RWPE2 (cell line): ENCODE measurements at regions not wholly inside any gene's neighbourhood (a gene's known extent, or its start where the extent isn't known, plus 50 kb on each side); places are given as distances from the start of the nearest gene placed in this dataset.

ENCODE experiments used
- ATAC-seq: fragments of 200-7000 bp; cut with Tn5 transposase; 3 replicates; pipeline ENCODE4 v1.9.1; 2021; ENCODE audit warnings: low read depth
- DNase-seq: peaks from one replicate; pipeline ENCODE4 v3.0.0-alpha.2; 2020; ENCODE audit warnings: low spot score
- H3K27ac ChIP-seq: fragments of 450-650 bp; 2 replicates; pipeline ENCODE4 v1.5.1; 2017; ENCODE audit warnings: mild to moderate bottlenecking; ENCODE audit not compliant: poor library complexity, severe bottlenecking
- H3K27me3 ChIP-seq: fragments of 250-450 bp; sonication (Bioruptor Pico); 2 replicates; pipeline ENCODE4 v1.5.1; 2021; ENCODE audit warnings: mild to moderate bottlenecking, moderate library complexity; ENCODE audit not compliant: insufficient read depth, poor library complexity, severe bottlenecking
- H3K36me3 ChIP-seq: fragments of 250-450 bp; sonication (Bioruptor Pico); 2 replicates; pipeline ENCODE4 v1.5.1; 2020; ENCODE audit warnings: low read depth, mild to moderate bottlenecking, moderate library complexity
- H3K4me1 ChIP-seq: fragments of 250-450 bp; sonication (Bioruptor Pico); 2 replicates; pipeline ENCODE4 v1.5.1; 2021; ENCODE audit warnings: mild to moderate bottlenecking, moderate library complexity; ENCODE audit not compliant: insufficient read depth, poor library complexity, severe bottlenecking
- H3K4me3 ChIP-seq: fragments of 250-450 bp; sonication (Bioruptor Pico); 2 replicates; pipeline ENCODE4 v1.5.1; 2021; ENCODE audit warnings: mild to moderate bottlenecking, moderate library complexity; ENCODE audit not compliant: severe bottlenecking
- H3K9me3 ChIP-seq: fragments of 250-450 bp; sonication (Bioruptor Pico); 2 replicates; pipeline ENCODE4 v1.5.1; 2021; ENCODE audit warnings: mild to moderate bottlenecking, moderate library complexity; ENCODE audit not compliant: severe bottlenecking
- CTCF ChIP-seq: fragments of 450-650 bp; IDR thresholded peaks from one replicate; pipeline ENCODE4 v1.5.1; 2017; ENCODE audit warnings: mild to moderate bottlenecking, moderate library complexity; ENCODE audit not compliant: poor library complexity, severe bottlenecking

GRCh38 chr17:70878879-70879278, 709.5 kb downstream of the KCNJ2 start:
- ATAC-seq (no peak), DNase-seq (no peak)
- no peak for TF ChIP-seq CTCF
- Histone ChIP-seq H3K4me1 (no peaks in the 10 kb centered on the region), H3K36me3 (no peaks in the 10 kb centered on the region), H3K9me3 (peaks cover 3% of the 10 kb centered on the region), H3K4me3 (no peak overlapping the region), H3K27ac (no peak overlapping the region), H3K27me3 (no peaks in the 10 kb centered on the region)

DNA sequence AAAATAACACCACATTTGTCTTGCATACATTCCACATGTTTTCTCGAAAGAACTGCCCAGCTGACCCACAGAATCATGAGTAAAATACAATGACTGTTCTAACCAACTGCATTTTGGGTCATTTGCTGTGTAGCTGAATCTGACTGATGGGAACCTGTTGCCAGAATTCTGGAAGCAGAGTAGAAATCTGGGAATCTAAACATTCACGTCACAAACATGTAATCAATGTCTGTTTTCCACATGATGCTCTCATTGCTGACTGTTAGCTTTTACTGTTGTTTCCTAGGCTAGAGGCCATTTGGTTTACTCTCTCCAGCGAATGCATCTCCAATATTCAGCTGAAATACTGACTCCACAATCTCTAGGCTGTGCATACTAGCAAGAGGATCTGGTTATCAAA, 710.1 kb downstream of the KCNJ2 start:
- no peak for ATAC-seq
- H3K36me3 ChIP-seq = no peaks in the 10 kb centered on the region
- no peaks in the 10 kb centered on the region for H3K27me3 ChIP-seq
- peaks cover 3% of the 10 kb centered on the region for H3K9me3 ChIP-seq
- H3K4me3 ChIP-seq = no peak overlapping the region
- DNase-seq = no peak
- TF ChIP-seq CTCF = no peak
- no peak overlapping the region for H3K27ac ChIP-seq
- no peaks in the 10 kb centered on the region for H3K4me1 ChIP-seq

DNA sequence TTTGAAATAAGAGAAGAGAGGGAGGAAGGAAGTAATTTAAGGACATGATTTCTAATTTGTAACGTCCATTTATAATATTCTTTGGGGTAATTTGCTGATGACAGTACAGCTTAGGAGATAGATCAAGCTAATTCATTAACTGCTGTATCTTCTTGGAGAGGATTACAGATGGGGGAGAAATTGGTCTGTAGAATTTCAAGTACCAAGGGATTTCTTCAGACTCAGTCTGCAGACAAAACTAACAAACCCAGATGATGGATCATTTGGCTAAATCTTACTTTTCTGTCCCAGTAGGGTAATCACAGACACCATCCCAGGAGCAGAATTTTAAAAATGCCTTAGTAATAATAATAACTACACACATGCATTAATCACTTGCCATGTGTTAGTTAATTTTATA, 711.8 kb downstream of the KCNJ2 start:
- no peak for TF ChIP-seq CTCF
- no peak for DNase-seq

DNA sequence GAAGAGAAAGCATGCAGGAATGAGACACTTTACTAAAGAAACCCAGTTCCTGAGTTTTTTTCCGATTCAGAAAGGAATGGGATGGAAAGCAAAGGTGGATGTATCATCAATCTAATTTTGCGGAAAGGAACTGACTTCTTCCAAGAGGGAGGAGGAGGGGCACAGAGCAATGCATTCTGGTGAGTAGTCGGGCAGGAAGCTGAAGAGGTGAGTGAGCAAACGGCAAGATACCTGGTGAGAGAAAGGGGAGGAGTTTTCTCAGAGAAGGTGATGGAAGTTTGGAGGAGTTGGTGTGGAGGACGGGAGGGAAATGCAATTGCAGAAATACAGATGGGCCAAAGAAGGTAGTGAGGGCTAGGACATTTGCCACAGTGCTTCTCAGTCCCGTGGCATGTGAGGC, 713.2 kb downstream of the KCNJ2 start:
- no peak for ATAC-seq
- Histone ChIP-seq H3K4me1 (no peaks in the 10 kb centered on the region), H3K4me3 (no peak overlapping the region), H3K27me3 (no peaks in the 10 kb centered on the region), H3K9me3 (peaks cover 3% of the 10 kb centered on the region), H3K36me3 (no peaks in the 10 kb centered on the region), H3K27ac (no peak overlapping the region)
- no peak for DNase-seq
- no peak for TF ChIP-seq CTCF

More for the DNA sequence above, 711.8 kb downstream of the KCNJ2 start:
- H3K4me1 ChIP-seq = no peaks in the 10 kb centered on the region
- no peaks in the 10 kb centered on the region for H3K36me3 ChIP-seq
- peaks cover 3% of the 10 kb centered on the region for H3K9me3 ChIP-seq
- H3K27me3 ChIP-seq = no peaks in the 10 kb centered on the region
- no peak for ATAC-seq
- no peak overlapping the region for H3K4me3 ChIP-seq
- H3K27ac ChIP-seq = no peak overlapping the region

GRCh38 chr17:70886648-70887047, 717.3 kb downstream of the KCNJ2 start:
- Histone ChIP-seq H3K4me1 (peaks cover 1% of the 10 kb centered on the region), H3K9me3 (no peaks in the 10 kb centered on the region), H3K27ac (no peak overlapping the region), H3K36me3 (no peaks in the 10 kb centered on the region), H3K27me3 (peaks cover 9% of the 10 kb centered on the region), H3K4me3 (no peak overlapping the region)
- DNase-seq (no peak), ATAC-seq (no peak)
- TF ChIP-seq CTCF = no peak
